ENCODE measurements at regions not wholly inside any gene's neighbourhood (a gene's known extent, or its start where the extent isn't known, plus 50 kb on each side); places are given as distances from the start of the nearest gene placed in this dataset.

DNA sequence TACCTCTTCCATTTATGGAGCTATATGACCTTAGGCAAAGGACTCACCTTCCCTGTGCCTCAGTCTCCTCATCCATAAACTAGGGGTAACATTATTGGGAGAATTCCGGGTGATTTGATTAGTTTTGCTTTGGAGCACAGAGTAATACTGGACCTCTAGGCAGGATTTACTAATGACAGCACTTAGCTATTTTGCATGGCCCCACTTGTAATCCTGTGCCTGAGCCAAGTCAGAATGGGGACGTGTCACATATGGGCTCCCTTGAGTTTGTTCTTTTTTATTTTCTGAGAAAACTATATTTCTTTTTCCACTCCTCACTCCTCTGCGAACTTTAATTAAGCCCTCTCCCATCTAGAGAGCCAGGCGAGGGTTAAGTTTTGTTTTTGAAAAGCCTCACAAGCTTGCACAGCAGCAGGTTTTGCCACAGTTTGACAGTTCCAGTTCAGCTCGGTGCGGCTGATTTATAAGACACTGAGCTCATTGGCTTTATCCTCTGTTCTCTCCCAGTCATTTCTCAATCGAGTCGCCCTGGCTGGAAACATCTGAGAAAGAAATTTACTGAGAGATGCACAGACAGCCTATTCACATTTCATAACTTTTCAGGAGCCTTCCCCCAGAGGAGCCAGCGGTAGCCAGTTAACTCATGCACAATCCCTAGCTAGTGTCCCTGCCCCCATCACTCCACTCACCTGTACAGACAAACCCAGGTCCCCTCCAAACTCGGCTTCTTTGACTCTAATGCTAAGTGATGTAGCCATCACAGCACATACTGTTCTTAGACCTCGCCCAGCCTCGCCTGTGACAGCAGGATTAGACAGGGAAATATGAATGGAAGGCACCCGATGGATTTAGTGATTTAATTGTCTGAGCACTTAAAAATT is 441.9 kb upstream of the NPVF start:
- Histone ChIP-seq H3K79me2 (replicated peaks; ENCODE audit: insufficient read depth, low read length) (no peaks in the 10 kb centered on the region), H3K9me2 (ENCODE audit: insufficient read depth, low read length) (no peaks in the 10 kb centered on the region), H3F3A (ENCODE audit: insufficient read depth, low read length, poor library complexity, severe bottlenecking) (no peaks in the 10 kb centered on the region), H3K4me3 (ENCODE audit: low read length) (no peak overlapping the region), H3K4me2 (ENCODE audit: low read length) (no peak overlapping the region), H3K27ac (ENCODE audit: low read length) (no peak overlapping the region), H3K9ac (ENCODE audit: low read length) (no peak overlapping the region), H2AFZ (ENCODE audit: low read depth, low read length) (no peak overlapping the region), H3K27me3 (ENCODE audit: insufficient read depth, low read depth, low read length) (no peaks in the 10 kb centered on the region), H4K20me1 (ENCODE audit: insufficient read depth) (no peaks in the 10 kb centered on the region), H3K36me3 (ENCODE audit: insufficient read depth, low read length) (no peaks in the 10 kb centered on the region), H3K9me3 (ENCODE audit: low read length) (no peaks in the 10 kb centered on the region)
- TF ChIP-seq MXI1 (conservative IDR thresholded peaks at IDR 0.05; ENCODE audit: poor library complexity, severe bottlenecking) (no peak), POLR2AphosphoS5 (IDR thresholded peaks at IDR 0.05) (no peak)

DNA sequence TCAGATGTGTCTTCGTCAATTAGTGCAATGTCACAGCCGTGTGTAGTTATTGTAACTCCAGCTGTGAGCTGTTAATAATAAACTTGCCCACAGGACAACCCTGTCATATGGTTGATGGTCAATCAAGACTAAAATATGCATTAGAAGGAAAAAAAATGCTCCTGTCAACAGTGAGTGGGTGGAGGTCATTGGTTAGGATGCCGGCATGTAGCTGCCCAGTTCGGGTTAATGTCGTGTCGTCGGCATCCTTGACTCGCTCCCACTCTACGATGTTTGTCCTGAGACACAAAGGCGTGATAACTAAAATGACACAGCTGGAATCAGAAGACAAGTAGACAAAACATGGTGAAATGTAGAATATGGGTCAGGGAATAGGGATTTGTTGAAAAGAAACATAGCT is 442.8 kb upstream of the NPVF start:
- Histone ChIP-seq H3F3A (ENCODE audit: insufficient read depth, low read length, poor library complexity, severe bottlenecking) (no peaks in the 10 kb centered on the region), H3K9me3 (ENCODE audit: low read length) (no peaks in the 10 kb centered on the region), H3K36me3 (ENCODE audit: insufficient read depth, low read length) (no peaks in the 10 kb centered on the region), H3K4me3 (ENCODE audit: low read length) (no peak overlapping the region), H3K27ac (ENCODE audit: low read length) (no peak overlapping the region), H3K4me2 (ENCODE audit: low read length) (no peak overlapping the region), H3K9me2 (ENCODE audit: insufficient read depth, low read length) (no peaks in the 10 kb centered on the region), H4K20me1 (ENCODE audit: insufficient read depth) (no peaks in the 10 kb centered on the region), H2AFZ (ENCODE audit: low read depth, low read length) (no peak overlapping the region), H3K9ac (ENCODE audit: low read length) (no peak overlapping the region), H3K27me3 (ENCODE audit: insufficient read depth, low read depth, low read length) (no peaks in the 10 kb centered on the region), H3K79me2 (replicated peaks; ENCODE audit: insufficient read depth, low read length) (no peaks in the 10 kb centered on the region)
- TF ChIP-seq POLR2AphosphoS5 (IDR thresholded peaks at IDR 0.05) (no peak), SMC3 (conservative IDR thresholded peaks at IDR 0.05; ENCODE audit: poor library complexity) (no peak), EZH2 (IDR thresholded peaks at IDR 0.05; ENCODE audit: borderline replicate concordance, insufficient read depth, low read length, poor library complexity, severe bottlenecking) (no peak), MXI1 (conservative IDR thresholded peaks at IDR 0.05; ENCODE audit: poor library complexity, severe bottlenecking) (no peak), RAD21 (conservative IDR thresholded peaks at IDR 0.05) (no peak), TAF1 (IDR thresholded peaks at IDR 0.05; ENCODE audit: low read depth) (no peak), EP300 (conservative IDR thresholded peaks at IDR 0.05; ENCODE audit: poor library complexity, severe bottlenecking) (no peak)
- TF ChIP-seq, protein P1, sequence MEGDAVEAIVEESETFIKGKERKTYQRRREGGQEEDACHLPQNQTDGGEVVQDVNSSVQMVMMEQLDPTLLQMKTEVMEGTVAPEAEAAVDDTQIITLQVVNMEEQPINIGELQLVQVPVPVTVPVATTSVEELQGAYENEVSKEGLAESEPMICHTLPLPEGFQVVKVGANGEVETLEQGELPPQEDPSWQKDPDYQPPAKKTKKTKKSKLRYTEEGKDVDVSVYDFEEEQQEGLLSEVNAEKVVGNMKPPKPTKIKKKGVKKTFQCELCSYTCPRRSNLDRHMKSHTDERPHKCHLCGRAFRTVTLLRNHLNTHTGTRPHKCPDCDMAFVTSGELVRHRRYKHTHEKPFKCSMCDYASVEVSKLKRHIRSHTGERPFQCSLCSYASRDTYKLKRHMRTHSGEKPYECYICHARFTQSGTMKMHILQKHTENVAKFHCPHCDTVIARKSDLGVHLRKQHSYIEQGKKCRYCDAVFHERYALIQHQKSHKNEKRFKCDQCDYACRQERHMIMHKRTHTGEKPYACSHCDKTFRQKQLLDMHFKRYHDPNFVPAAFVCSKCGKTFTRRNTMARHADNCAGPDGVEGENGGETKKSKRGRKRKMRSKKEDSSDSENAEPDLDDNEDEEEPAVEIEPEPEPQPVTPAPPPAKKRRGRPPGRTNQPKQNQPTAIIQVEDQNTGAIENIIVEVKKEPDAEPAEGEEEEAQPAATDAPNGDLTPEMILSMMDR (IDR thresholded peaks at IDR 0.05; ENCODE audit: poor library complexity, severe bottlenecking), result no peak
- TF ChIP-seq, protein P2, sequence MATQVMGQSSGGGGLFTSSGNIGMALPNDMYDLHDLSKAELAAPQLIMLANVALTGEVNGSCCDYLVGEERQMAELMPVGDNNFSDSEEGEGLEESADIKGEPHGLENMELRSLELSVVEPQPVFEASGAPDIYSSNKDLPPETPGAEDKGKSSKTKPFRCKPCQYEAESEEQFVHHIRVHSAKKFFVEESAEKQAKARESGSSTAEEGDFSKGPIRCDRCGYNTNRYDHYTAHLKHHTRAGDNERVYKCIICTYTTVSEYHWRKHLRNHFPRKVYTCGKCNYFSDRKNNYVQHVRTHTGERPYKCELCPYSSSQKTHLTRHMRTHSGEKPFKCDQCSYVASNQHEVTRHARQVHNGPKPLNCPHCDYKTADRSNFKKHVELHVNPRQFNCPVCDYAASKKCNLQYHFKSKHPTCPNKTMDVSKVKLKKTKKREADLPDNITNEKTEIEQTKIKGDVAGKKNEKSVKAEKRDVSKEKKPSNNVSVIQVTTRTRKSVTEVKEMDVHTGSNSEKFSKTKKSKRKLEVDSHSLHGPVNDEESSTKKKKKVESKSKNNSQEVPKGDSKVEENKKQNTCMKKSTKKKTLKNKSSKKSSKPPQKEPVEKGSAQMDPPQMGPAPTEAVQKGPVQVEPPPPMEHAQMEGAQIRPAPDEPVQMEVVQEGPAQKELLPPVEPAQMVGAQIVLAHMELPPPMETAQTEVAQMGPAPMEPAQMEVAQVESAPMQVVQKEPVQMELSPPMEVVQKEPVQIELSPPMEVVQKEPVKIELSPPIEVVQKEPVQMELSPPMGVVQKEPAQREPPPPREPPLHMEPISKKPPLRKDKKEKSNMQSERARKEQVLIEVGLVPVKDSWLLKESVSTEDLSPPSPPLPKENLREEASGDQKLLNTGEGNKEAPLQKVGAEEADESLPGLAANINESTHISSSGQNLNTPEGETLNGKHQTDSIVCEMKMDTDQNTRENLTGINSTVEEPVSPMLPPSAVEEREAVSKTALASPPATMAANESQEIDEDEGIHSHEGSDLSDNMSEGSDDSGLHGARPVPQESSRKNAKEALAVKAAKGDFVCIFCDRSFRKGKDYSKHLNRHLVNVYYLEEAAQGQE (IDR thresholded peaks at IDR 0.05; ENCODE audit: borderline replicate concordance), result no peak

All from neural cell (in vitro differentiated cells).